GM19328 (cell line): ENCODE measurements at regions not wholly inside any gene's neighbourhood (a gene's known extent, or its start where the extent isn't known, plus 50 kb on each side); places are given as distances from the start of the nearest gene placed in this dataset.
"Not testable (repeated sequence)": the region's sequence is repeated elsewhere in the genome, so short reads cannot be mapped to it uniquely, and the experiment has no call there.

Experiments used
- ATAC-seq: cut with Tn5 transposase; IDR thresholded peaks from one replicate; pipeline ENCODE4 v1.9.1; 2021; ENCODE audit warnings: mild to moderate bottlenecking, moderate library complexity; ENCODE audit not compliant: unreplicated experiment

DNA sequence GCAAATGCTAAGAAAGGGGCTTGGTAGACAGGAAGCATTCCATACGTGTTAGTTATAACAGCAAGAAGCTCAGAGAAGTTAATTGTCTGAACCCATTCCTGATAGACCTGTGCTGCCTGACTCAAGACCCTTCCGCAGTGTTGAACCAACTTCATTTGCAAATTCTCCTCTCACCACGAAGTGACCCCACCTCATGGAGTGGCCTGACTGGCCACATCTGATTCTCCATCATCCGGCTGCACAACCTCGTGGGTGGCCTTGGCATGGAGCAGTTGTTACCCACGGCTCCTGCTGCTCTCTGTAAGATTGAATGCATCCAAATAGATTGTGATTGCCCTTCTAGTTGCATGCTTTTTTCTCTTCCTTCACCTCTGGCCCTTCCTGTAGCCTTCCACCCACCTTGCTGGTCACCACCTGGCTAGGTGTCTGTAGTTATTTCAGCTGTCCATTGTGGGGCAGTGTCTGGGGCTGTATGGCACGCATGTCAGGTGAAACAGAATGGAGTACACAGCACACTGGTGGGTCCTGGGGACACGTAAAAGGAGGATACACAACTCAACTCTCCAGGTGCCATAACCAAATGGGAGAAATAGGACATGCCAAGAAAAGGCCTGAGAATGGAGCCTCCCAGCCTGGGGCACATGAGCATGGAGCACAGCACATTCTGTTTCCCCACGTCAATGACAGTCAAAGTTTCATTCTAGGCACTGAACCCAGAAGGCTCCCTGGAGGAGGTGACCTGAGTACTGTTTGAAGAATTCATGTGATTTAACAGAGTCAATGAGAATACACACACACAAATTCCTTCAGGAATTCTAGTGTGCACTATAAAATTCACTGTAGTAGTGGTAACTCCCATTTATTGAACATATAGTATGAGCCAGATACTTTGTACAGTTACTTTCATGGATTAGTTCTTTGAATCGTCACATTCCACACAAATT, 70.5 kb upstream of the PTCH1 start:
- ATAC-seq = no peak

DNA sequence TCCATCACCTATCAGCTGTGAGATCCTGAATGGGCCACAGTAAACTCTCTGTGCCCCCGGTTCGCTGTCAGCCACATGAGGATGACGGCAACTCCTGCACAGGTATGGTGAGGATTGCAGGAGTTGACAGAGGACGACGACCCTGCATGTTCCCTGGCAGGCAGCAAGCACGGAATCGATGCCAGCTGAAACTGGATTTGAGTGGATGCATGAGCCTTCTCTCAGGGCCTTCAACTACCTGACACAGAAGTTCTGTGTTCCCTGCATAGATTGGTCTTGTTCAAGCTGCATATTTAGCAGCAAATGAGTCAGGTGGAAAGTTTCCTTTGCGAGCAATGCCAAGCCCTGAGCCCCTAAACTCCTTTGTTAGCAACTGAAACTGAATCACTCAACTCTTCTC, 69.6 kb upstream of the PTCH1 start:
- no peak for ATAC-seq

DNA sequence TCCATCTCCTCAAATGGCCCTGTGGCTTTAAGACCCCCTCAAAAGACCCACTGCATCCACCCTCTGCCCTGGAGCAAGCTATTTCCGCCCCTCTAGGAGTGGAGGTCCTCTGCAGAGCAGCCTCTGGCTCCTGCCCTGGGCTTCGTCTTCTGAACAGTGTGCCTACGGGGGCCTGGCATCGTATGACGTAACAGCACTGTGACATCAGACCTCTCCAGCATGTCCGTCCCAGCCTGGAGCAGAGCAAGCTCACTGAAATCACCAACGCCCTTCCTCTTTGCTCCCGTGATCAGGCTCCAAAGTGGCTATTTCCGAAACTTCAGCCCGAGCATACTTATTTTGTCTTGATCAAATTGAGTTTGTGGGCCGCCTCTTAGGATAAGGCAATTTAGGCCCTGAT, 69.1 kb upstream of the PTCH1 start:
- ATAC-seq = no peak

DNA sequence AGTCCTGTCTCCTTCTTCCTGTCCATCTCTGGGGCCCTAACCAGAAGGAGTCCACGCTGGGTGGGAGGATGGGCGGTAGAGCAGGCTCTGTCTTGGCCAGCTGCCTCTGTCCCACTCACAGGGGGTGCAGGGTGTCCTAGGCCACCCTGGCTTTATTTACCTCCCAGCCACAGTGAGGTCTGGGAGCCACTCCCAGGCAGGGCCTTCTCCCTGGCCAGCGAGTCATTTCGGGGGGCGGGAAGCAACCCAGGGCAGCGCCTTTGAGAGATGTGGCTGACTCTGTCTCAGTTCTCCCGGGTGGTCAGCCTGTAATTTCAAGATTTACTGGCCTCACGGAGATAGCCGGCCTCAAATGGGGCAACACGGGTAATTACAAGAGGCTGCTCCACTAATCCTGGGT, 67.4 kb upstream of the PTCH1 start:
- ATAC-seq = no peak

DNA sequence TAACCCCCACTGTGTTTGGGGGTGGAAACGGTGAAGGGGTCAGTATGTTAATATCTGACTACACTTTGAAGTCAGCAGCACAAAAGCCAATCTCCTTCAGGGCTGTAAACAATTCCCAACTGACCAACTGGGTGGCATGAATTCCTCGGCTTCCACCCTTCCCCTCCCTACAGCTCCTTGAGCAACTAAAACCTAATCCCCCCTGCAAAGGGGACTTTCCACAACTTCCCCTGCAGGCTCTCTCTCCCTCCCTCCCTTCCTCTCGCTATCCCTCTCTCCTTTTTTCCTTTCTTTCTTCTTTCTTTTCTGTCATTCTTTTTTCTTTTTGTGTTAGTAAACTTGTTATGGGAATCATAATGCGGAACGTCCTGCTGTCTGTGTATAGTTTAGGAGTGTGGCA, 65.1 kb upstream of the PTCH1 start:
- no peak for ATAC-seq

DNA sequence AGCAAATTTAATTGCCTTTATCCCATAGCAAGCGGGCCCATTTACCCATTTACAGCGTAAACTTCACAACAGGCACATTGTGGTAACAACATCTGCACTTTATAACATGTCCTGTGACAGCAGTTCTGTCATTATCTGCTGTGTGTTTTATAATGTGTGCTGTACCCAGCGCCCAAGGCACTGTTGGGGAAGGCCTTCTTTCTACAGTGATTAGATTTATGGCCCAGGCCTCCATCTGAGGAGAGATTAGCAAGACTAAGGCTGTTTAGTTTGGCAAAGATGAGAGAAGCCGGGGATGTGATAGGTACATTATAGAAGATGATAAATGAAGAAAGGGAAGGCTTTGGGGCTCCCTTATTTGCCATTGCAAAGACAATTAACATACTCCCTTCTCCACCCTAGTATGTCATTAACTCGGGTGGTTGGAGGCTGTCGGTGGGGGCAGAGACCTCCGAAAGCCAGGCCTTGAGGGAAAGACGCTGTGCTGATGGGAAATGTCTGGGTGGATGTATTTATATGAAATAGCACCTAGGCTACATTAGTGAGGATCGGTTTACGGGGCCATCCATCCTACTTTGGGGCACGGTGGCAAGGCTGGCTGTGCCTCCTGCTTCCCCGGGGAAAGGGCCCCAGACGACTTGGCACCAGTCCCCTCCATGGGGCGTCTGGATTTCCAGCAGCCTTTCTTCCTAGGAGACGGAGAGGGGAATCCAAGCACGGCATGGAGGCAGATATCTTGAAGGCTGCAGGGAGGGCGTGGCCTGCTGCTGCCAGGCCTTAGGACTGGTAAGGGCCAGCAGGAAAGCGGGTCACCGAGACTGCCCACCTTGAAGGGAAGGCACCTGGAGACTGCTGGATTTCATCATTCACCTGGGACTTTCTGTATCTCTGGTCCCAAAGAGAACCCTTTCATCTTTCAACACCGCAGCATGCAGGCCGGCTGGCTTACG, 64.3 kb upstream of the PTCH1 start:
- no peak for ATAC-seq

DNA sequence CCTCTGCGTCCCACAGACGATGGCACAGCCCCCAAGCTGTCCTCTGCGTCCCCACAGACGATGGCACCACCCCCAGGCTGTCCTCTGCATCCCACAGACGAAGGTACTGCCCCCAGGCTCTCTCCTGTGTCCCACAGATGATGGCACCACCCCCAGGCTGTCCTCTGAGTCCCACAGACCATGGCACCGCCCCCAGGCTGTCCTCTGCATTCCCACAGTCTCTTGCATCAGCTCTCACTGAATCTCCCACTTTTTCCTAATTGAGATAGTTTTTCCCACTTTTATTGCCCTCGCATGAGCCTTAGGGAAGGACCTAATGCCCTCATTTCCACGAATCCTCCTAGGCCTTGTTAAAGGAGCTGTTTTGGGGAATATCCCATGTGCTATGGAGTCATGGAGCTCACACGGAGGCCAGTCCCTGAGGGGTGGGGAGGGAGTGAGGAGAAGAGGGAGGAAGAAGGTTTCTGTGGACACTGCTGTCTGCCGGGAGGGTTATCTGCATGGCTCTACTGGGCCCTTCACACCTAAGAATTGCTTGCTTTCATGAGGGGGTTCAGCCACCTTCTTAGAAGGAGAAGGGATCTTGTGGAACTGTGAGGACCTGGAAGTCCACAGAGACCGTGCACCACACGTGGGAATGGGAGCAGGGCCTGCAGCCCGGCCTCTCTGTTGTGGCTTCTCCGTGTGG, 58.2 kb upstream of the PTCH1 start:
- no peak for ATAC-seq

DNA sequence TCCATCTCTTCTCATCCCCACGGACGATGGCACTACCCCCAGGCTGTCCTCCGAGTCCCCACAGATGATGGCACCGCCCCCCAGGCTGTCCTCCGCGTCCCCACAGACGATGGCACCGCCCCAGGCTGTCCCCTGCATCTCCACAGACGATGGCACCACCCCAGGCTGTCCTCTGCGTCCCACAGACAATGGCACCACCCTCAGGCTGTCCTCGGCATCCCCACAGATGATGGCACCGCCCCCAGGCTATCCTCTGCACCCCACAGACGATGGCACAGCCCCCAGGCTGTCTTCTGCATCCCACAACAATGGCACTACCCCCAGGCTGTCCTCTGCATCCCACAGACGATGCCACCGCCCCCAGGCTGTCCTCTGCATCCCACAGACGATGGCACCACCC, 57.4 kb upstream of the PTCH1 start:
- no peak for ATAC-seq

DNA sequence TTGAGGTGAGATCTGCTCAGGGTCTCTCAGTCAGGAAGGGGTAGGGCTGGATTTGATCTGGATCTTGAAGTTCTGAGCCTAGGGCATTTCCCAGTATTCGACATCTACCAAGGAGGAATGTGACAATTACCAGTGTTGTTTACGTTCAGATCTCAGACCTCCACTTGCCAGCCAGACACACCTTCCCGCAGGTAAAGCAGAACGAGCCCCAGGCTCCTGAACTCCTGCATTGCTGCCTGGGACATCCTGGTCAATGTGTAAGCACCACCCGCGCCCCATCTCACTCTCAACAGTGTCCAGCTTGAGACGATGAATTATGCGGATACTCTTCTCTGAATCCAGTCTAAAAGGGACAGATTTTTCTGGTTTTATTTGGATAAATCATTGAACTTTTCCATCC, 56.7 kb upstream of the PTCH1 start:
- no peak for ATAC-seq

DNA sequence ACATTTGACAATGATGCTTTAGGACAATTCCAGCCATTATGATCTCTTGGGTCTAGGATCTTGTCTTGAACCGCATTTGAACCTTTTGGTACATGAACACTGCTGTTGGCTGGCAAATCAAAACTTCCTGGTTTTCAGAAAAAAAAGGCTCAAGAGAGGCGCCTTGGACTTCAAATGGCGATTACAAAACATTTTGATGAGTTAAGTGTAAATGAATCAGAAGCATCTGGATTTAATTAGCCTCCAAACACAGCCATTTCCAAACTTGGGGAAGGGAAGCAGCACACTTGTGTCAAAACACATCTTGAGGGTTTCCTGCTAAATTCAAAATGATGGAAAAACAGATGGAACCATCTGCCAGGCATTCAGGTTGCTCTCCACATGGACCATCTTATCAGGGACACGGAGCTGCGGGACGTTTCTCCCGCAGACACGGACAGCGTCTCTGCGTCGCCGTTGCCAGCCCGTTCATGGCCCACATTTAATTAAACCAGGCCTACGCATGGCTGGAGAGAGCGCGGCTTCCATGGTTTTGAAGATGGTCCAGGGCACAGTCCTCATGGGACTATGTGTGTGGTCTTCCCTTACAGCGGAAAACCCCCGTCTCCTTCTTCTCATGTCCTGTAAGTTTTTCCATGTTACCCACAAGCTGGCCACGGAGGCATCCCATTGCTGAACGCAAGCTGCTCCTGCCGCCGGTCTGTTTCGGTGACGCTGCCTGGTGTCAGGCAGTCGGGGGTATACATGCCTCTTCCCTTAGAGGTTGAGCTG, 55.8 kb upstream of the PTCH1 start:
- no peak for ATAC-seq

DNA sequence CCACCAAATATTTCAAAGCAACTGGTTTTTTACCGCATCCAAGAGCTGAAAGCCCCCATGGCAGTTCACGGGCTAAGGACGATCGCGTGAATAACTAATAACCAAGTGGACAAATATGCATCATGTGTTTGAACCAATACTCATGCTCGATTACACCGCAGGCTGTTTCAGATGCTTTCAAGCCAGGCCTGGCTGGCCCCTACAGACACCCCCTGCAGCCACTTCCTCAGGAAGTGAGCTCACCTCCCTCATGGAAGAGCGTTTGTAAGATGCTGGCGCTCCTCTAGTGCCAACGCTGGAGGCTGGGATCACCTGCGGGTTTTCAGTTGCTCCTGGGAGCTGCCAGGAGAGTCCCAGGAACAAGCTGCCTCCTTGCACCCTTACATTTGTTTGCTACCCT, 53.9 kb upstream of the PTCH1 start:
- ATAC-seq = no peak

DNA sequence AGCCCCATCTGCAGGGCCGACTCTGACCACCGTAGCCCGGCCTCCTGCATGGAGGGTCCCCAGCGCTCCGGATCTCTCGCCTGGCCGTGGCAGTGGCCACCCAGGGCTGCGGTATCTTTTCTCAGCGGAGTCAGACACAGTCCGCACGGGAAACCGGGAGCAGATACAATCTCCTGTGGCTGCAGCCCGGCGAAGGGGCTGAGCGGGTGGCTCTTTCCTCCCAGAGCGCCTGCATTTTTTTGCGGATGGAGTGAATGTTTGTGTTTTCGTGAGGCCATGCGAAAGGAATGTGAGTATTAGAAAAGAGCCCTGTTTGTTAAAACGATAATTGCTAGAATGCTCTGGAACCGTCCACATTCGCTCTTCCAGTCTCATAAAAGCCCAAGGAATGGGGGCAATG, 53.4 kb upstream of the PTCH1 start:
- ATAC-seq = no peak

DNA sequence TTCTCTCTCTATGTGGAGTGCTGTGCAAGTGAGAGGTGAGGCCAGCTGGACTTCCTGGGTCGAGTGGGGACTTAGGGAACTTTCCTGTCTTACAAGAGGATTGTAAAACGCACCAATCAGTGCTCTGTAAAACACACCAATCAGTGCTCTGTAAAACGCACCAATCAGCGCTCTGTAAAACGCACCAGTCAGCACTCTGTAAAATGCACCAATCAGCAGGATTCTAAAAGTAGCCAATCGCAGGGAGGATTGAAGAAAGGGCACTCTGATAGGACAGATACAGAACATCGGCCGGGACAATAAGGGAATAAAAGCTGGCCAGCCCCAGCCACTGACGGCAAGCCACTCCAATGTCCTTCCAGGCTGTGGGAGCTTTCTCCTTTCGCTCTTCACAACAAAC, 52.0 kb upstream of the PTCH1 start:
- ATAC-seq = not testable (repeated sequence)
